Right atrium auricular region (tissue), 2 donors: ENCODE measurements at regions not wholly inside any gene's neighbourhood (a gene's known extent, or its start where the extent isn't known, plus 50 kb on each side); places are given as distances from the start of the nearest gene placed in this dataset.

Source experiments
- DNase-seq: peaks from one replicate; pipeline ENCODE4 v3.0.0-alpha.2; 2019; ENCODE audit warnings: low spot score
- H3K27ac ChIP-seq, 2 donors: fragments of 200-600 bp; sonication (generic); 1 replicate in 1 of 2; 2 replicates in 1 of 2; pipeline ENCODE4 v1.5.1; 2016 to 2019
- H3K27me3 ChIP-seq, 2 donors: fragments of 200-600 bp; sonication (generic); one replicate each; pipeline versions ENCODE4 v1.5.1 to v1.6.0; 2017 to 2019
- H3K36me3 ChIP-seq: fragments of 200-600 bp; sonication (generic); one replicate; pipeline ENCODE4 v1.5.1; 2016
- H3K4me1 ChIP-seq, 2 donors: fragments of 200-600 bp; sonication (generic); one replicate each; pipeline versions ENCODE4 v1.5.1 to v1.6.0; 2017 to 2019
- H3K4me3 ChIP-seq, 2 donors: fragments of 200-600 bp; sonication (generic); 1 replicate in 1 of 2; 2 replicates in 1 of 2; pipeline ENCODE4 v1.5.1; 2017 to 2019; ENCODE audit warnings: mild to moderate bottlenecking in 1 of 2, moderate library complexity in 1 of 2
- H3K9me3 ChIP-seq, 2 donors: fragments of 200-600 bp; sonication (generic); one replicate each; pipeline ENCODE4 v1.5.1; 2019
- CTCF ChIP-seq, 2 donors: fragments of 200-600 bp; sonication (generic); IDR thresholded peaks; one replicate each; pipeline ENCODE4 v1.5.1; 2019; ENCODE audit warnings: antibody characterized with exemption in 2 of 2

- TF ChIP-seq CTCF (IDR thresholded peaks at IDR 0.05): no peak
- H3K27ac ChIP-seq: peak overlapping the region in 1 of 2 donors; percentile 14
These were observed 64.8 kb upstream of the UCN3 start for GRCh38 chr10:5299950-5300349.

GRCh38 chr10:5303504-5303903, 61.3 kb upstream of the UCN3 start:
- Histone ChIP-seq H3K9me3 (peaks cover 0 to 6% of the 10 kb centered on the region in 2 donors), H3K36me3 (no peaks in the 10 kb centered on the region), H3K27me3 (no peaks in the 10 kb centered on the region), H3K4me1 (peaks cover 0 to under 1% of the 10 kb centered on the region in 2 donors), H3K4me3 (no peak overlapping the region), H3K27ac (no peak overlapping the region)
- no peak for DNase-seq
- TF ChIP-seq CTCF (IDR thresholded peaks at IDR 0.05): no peak

More at GRCh38 chr10:5299950-5300349, 64.8 kb upstream of the UCN3 start:
- DNase-seq: no peak
- Histone ChIP-seq H3K4me1 (peaks cover 0 to 26% of the 10 kb centered on the region in 2 donors), H3K27me3 (no peaks in the 10 kb centered on the region), H3K4me3 (no peak overlapping the region), H3K9me3 (peaks cover 0 to 6% of the 10 kb centered on the region in 2 donors), H3K36me3 (no peaks in the 10 kb centered on the region)

GRCh38 chr10:5305374-5305773, 59.4 kb upstream of the UCN3 start:
- Histone ChIP-seq H3K27ac (no peak overlapping the region), H3K36me3 (no peaks in the 10 kb centered on the region), H3K27me3 (no peaks in the 10 kb centered on the region), H3K4me3 (no peak overlapping the region), H3K9me3 (peaks cover 0 to 6% of the 10 kb centered on the region in 2 donors), H3K4me1 (no peaks in the 10 kb centered on the region)
- TF ChIP-seq CTCF (IDR thresholded peaks at IDR 0.05): peak in 1 of 2 donors; percentile 31
- no peak for DNase-seq

- Histone ChIP-seq H3K36me3 (no peaks in the 10 kb centered on the region), H3K27me3 (no peaks in the 10 kb centered on the region), H3K4me1 (no peaks in the 10 kb centered on the region), H3K27ac (no peak overlapping the region), H3K9me3 (no peaks in the 10 kb centered on the region), H3K4me3 (no peak overlapping the region)
- DNase-seq: no peak
- no peak for TF ChIP-seq CTCF (IDR thresholded peaks at IDR 0.05)
These were observed 53.9 kb upstream of the UCN3 start for GRCh38 chr10:5310914-5311313.

- H3K27me3 ChIP-seq: no peaks in the 10 kb centered on the region
- H3K4me1 ChIP-seq: no peaks in the 10 kb centered on the region
- no peak for TF ChIP-seq CTCF (IDR thresholded peaks at IDR 0.05)
- no peak for DNase-seq
- H3K27ac ChIP-seq: no peak overlapping the region
- H3K36me3 ChIP-seq: no peaks in the 10 kb centered on the region
- no peak overlapping the region for H3K4me3 ChIP-seq
- no peaks in the 10 kb centered on the region for H3K9me3 ChIP-seq
These were observed 53.1 kb upstream of the UCN3 start for GRCh38 chr10:5311617-5312016.

GRCh38 chr10:5314840-5315239, 49.9 kb upstream of the UCN3 start:
- no peak for TF ChIP-seq CTCF (IDR thresholded peaks at IDR 0.05)
- H3K4me1 ChIP-seq: no peaks in the 10 kb centered on the region
- H3K36me3 ChIP-seq: no peaks in the 10 kb centered on the region
- no peak for DNase-seq
- no peaks in the 10 kb centered on the region for H3K27me3 ChIP-seq
- H3K4me3 ChIP-seq: no peak overlapping the region
- no peaks in the 10 kb centered on the region for H3K9me3 ChIP-seq
- no peak overlapping the region for H3K27ac ChIP-seq
